ENCODE measurements at regions not wholly inside any gene's neighbourhood (a gene's known extent, or its start where the extent isn't known, plus 50 kb on each side); places are given as distances from the start of the nearest gene placed in this dataset.

DNA sequence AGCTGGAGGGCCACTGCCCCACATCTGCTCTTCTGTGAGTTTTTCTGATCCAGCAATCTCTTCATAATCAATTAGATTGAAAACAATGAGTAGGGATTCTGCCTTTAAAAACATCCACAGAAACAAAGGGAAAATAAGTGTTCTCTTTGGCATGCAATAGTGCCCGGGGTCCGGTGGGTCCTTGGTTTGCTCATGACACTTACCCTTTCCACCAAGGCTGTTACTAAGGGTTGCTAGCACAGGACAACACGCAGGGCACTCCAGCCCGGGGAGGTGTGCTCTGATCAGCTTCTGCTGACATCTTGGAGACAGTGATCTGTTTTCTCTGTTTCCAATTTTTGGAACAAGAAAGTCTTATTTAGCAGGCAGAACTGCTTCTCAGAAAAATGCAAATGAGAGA lies 146.7 kb downstream of the TEX36 start:
- TF ChIP-seq EZH2 (IDR thresholded peaks at IDR 0.05; ENCODE audit: borderline replicate concordance, control insufficient read depth, low read depth, low read length) (no peak), SUPT20H (IDR thresholded peaks at IDR 0.05; ENCODE audit: borderline replicate concordance, control insufficient read depth, low read depth, low read length) (no peak), HDAC6 (IDR thresholded peaks at IDR 0.05; ENCODE audit: unreplicated experiment) (no peak), TARDBP (IDR thresholded peaks at IDR 0.05; ENCODE audit: borderline replicate concordance) (no peak), SUZ12 (IDR thresholded peaks at IDR 0.05; ENCODE audit: unreplicated experiment) (no peak), SREBF2 (IDR thresholded peaks at IDR 0.05; ENCODE audit: low read length) (no peak), NR2F1 (conservative IDR thresholded peaks at IDR 0.05) (no peak), DPF2 (IDR thresholded peaks at IDR 0.05) (no peak), SMARCA5 (IDR thresholded peaks at IDR 0.05) (no peak), MXI1 (IDR thresholded peaks at IDR 0.05; ENCODE audit: low read depth, low read length) (no peak)
- TF ChIP-seq, protein P1, sequence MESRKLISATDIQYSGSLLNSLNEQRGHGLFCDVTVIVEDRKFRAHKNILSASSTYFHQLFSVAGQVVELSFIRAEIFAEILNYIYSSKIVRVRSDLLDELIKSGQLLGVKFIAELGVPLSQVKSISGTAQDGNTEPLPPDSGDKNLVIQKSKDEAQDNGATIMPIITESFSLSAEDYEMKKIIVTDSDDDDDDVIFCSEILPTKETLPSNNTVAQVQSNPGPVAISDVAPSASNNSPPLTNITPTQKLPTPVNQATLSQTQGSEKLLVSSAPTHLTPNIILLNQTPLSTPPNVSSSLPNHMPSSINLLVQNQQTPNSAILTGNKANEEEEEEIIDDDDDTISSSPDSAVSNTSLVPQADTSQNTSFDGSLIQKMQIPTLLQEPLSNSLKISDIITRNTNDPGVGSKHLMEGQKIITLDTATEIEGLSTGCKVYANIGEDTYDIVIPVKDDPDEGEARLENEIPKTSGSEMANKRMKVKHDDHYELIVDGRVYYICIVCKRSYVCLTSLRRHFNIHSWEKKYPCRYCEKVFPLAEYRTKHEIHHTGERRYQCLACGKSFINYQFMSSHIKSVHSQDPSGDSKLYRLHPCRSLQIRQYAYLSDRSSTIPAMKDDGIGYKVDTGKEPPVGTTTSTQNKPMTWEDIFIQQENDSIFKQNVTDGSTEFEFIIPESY (IDR thresholded peaks at IDR 0.05) = no peak
- TF ChIP-seq, protein P2, sequence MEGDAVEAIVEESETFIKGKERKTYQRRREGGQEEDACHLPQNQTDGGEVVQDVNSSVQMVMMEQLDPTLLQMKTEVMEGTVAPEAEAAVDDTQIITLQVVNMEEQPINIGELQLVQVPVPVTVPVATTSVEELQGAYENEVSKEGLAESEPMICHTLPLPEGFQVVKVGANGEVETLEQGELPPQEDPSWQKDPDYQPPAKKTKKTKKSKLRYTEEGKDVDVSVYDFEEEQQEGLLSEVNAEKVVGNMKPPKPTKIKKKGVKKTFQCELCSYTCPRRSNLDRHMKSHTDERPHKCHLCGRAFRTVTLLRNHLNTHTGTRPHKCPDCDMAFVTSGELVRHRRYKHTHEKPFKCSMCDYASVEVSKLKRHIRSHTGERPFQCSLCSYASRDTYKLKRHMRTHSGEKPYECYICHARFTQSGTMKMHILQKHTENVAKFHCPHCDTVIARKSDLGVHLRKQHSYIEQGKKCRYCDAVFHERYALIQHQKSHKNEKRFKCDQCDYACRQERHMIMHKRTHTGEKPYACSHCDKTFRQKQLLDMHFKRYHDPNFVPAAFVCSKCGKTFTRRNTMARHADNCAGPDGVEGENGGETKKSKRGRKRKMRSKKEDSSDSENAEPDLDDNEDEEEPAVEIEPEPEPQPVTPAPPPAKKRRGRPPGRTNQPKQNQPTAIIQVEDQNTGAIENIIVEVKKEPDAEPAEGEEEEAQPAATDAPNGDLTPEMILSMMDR (IDR thresholded peaks at IDR 0.05 in 2 of 3, conservative IDR thresholded peaks at IDR 0.05 in 1 of 3; ENCODE audit: control insufficient read depth in 2 of 3, extremely low read depth in 1 of 3, insufficient read depth in 1 of 3, low read depth in 3 of 3, low read length in 3 of 3) = no peak
- TF ChIP-seq, protein P3, sequence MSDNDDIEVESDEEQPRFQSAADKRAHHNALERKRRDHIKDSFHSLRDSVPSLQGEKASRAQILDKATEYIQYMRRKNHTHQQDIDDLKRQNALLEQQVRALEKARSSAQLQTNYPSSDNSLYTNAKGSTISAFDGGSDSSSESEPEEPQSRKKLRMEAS (IDR thresholded peaks at IDR 0.05; ENCODE audit: low read depth, low read length) = no peak
- TF ChIP-seq, protein P4, sequence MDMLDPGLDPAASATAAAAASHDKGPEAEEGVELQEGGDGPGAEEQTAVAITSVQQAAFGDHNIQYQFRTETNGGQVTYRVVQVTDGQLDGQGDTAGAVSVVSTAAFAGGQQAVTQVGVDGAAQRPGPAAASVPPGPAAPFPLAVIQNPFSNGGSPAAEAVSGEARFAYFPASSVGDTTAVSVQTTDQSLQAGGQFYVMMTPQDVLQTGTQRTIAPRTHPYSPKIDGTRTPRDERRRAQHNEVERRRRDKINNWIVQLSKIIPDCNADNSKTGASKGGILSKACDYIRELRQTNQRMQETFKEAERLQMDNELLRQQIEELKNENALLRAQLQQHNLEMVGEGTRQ (IDR thresholded peaks at IDR 0.05; ENCODE audit: borderline replicate concordance, low read depth, low read length) = no peak
